HG03159 (cell line): ENCODE measurements at regions not wholly inside any gene's neighbourhood (a gene's known extent, or its start where the extent isn't known, plus 50 kb on each side); places are given as distances from the start of the nearest gene placed in this dataset.
"Not testable (repeated sequence)": the region's sequence is repeated elsewhere in the genome, so short reads cannot be mapped to it uniquely, and the experiment has no call there.

Source experiments
- ATAC-seq: cut with Tn5 transposase; IDR thresholded peaks from one replicate; pipeline ENCODE4 v1.9.1; 2021; ENCODE audit warnings: mild to moderate bottlenecking, moderate library complexity; ENCODE audit not compliant: unreplicated experiment

DNA sequence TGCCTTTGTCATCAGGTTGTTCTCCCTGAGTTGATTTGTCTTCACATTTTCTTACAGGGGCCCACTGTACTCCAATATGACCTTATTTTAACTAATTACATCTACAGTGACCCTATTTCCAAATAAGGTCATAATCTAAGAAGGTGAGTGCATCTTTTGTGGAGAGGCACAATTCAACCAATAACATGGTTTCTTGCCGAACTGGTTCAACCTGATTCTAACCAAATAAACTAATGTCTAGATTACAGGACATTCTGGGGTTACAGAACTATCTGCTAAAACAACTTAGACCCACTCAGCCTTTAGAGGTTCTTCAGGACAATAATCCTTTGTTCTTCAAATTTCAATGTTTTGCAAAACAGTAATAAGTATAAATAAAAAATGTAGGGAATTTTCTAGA, 496.5 kb upstream of the SOX11 start:
- no peak for ATAC-seq

DNA sequence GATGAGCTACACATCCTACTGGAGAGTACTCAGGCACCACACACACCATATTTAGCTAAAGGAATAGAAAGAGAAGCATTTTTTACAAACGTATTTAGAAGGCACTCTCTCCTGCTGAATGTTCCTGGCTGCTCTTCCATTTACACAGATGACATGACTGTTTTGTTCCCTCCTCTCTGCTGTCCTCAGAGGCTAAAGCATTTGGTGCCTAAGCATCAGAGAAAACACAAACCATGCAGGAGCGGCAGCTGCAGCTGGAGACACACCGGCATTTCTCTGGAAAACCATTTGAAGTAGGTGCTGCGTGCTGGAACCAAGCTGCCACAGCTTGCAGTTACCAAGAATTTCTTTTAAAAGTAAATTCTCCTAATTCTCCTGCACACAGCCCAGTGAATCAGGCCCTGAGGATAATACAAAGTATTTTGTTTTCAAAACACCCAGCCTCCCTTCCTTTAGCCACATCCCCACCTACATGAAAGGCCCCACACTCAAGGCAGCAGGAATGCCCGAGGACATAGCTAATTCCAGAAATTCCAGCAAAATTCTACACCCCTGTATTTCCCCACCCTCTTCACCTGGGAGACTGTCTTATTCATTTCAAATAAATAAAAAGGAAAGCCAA, 488.9 kb upstream of the SOX11 start:
- ATAC-seq = no peak

- ATAC-seq = not testable (repeated sequence)
These were observed 485.4 kb upstream of the SOX11 start for GRCh38 chr2:5206742-5207141.

DNA sequence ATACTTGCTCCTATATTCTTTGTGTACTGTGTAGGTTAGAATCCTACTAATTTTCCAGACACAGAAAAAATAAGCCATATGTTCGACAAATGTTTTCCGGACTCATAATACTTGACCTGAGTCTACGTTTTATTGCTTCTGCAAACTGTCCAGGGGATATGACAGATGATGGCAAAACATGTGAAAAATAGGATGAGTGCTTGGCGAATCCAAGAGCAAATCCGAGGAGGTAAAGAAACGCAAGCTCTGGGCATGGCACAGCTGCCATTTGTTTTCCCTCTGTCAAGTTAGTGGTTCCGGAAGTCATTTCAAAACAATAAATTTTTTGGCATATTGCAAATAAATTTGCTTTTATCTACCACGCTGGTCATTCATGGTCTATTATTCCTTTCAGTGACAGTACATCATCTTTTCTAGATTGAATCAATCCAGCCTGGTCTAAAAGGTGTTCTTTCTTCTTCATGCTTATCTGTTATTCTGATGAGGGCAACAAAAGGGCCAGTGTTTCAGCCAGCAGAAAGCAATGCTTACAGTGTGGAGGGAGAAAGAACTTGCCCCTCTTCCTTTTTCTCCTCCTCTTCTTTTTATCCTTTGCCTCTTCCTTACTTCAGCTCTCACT, 476.1 kb upstream of the SOX11 start:
- ATAC-seq = no peak

GRCh38 chr2:5227062-5227699, 465.0 kb upstream of the SOX11 start:
- ATAC-seq = no peak

GRCh38 chr2:5229574-5229973, 462.6 kb upstream of the SOX11 start:
- ATAC-seq = no peak

- no peak for ATAC-seq
These were observed 461.7 kb upstream of the SOX11 start for GRCh38 chr2:5230444-5230843.

DNA sequence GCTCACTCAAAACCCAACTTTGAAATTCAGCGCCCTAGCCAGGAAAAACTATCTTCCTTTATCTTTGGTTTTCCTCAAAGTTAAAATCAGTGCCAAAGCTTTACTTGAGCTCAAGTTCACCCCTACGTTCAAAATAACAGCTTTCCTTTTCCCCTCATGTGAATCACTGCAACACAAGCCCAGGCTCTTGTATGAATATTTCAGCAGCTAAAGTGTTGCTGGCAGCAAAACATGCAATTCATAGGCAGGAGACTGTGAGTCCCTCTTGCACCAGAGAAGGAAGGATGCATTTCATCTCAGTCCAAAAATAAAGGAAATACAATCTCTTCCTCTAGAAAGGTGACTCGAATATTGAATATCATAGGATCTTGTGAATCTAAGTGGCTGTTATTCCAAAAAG, 461.3 kb upstream of the SOX11 start:
- ATAC-seq = no peak

GRCh38 chr2:5231287-5231686, 460.9 kb upstream of the SOX11 start:
- ATAC-seq = no peak

GRCh38 chr2:5234563-5234962, 457.6 kb upstream of the SOX11 start:
- ATAC-seq = no peak

DNA sequence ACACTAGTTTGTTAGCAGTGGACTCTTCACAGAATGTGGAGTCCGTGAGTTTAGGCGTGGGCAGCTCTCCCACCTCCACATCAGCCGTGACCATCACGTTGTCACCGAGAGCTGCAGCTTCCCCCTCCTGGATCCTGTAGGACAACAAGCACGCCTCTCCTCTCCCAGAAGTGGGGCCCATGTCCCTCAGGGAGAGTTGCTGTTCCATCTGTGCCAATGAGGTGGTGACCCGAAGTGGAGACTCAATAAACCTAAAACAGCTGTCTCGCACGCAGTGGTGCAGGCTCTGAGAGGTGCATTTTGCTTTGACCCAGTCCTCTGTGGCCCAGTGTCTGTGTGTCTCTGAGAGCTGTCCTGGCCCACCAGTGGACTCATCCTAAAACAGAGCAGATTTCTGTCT, 456.5 kb upstream of the SOX11 start:
- no peak for ATAC-seq

DNA sequence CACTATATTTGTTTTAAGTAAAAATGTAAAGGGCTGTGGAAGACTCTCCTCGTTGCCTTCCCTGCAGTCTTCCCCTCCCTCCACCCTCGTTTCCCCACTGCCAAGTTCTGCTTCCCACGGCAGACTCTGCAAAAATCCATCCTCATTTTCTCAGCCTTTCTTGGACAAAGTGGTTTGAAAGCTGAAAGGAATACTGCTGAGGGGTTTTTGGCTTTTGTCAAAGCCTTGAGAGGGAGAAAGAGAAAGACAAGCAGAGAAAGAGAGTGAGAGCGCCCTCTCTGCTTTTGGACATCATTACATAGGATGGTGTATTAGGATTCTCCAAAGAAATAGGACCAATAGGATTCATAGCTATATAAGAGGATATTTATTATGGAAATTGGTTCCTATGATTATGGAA, 455.9 kb upstream of the SOX11 start:
- no peak for ATAC-seq

- ATAC-seq = no peak
These were observed 449.4 kb upstream of the SOX11 start for GRCh38 chr2:5242751-5243150.

DNA sequence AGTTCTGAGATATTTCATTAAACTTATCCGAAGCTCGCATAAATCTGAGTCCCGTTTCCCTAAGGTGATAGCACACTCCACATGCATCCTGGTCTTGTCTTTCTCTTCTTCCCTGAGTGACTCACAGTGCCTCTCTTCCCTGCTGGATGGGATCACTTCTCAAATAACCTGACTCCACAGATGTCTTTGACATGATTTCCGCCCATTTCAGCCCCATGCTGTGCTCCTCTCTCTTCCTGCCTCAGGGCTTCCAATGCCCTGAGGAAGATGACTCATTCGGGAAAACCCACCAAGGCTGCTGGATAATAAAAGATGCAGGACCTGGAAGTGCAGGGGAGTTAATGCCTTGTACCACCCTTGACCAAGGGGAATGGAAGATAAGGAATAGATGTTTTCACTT, 441.7 kb upstream of the SOX11 start:
- no peak for ATAC-seq

DNA sequence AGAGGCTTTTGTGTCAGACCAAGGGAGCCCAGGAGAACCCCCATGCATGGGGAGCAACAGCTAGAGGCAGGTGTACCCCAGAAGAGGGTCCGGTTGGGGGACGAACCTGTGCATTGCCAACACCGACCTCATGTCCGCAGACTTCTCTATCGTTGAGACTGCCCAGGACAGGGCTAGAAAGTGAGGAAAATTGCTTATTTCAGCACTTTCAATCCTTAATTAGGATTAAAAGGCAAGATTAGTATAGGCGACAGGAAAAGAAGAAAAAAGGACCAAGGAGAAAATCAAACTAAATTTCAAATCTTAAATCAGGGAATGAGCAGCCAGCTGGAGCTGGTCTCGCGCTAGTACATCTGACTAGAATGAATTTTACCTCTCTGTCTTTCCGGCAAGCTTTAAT, 438.9 kb upstream of the SOX11 start:
- no peak for ATAC-seq

GRCh38 chr2:5254791-5255332, 437.3 kb upstream of the SOX11 start:
- ATAC-seq = no peak

DNA sequence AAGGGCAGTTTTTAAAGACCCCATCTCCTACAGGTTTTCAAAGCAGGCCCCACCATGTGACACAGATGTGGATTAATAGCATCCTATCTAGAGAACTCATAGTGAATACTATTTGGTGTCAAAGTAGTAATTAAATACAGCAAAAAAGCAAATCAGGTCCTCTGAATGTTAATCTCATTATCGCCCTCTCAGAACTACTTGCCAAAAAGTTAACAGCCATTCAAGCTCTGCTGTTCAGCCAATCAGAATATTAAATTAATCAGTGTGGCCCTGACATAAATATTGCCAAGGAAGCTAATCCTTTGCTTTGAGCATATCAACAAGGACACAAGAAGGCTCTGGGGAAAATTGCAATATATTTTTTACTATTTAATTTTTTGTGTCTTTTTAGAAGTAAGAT, 428.9 kb upstream of the SOX11 start:
- ATAC-seq = no peak

GRCh38 chr2:5264361-5264760, 427.8 kb upstream of the SOX11 start:
- no peak for ATAC-seq

- ATAC-seq = no peak
These were observed 407.1 kb upstream of the SOX11 start for GRCh38 chr2:5285061-5285460.

DNA sequence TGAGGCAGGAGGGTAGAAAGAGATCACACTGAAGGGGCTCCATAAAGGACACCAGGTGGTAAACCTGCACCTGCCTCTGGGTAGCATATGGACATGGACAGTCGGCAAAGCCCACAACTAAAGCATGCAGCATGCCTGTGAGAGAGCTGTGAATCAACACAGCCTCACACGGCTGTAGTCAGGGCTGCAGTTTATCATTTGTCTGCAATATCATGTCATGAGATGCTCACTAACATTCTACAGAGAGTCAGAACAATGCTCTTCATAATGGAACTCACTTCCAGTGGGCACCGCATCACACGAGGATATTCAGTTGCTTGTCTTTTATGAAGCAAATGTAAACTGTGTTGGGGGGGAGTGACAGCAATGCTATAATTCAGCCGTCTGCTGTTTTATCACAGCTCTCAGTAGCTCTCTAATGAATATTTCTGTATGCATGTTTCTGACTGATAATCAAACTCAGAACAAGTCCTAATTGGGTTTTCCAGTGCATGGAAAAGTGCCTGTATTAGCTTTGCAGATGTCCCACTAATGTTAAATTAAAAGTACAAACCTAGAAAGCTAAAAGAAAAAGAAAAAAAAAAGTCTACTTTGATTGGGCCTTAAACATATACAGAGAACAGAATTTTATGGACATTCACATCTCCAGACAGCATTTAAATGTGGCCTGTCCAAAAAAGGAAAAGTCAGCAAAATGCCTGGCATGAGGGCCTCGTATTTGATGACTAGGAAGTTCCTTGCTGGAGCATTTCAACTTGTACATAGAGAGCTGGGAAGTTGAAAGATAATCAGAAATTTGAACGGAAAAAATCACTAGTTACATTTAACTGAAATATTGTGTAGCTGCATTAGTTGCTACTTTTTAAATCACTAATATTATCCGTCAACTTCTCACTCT, 406.1 kb upstream of the SOX11 start:
- ATAC-seq = no peak
